ENCODE measurements at regions not wholly inside any gene's neighbourhood (a gene's known extent, or its start where the extent isn't known, plus 50 kb on each side); places are given as distances from the start of the nearest gene placed in this dataset.

DNA sequence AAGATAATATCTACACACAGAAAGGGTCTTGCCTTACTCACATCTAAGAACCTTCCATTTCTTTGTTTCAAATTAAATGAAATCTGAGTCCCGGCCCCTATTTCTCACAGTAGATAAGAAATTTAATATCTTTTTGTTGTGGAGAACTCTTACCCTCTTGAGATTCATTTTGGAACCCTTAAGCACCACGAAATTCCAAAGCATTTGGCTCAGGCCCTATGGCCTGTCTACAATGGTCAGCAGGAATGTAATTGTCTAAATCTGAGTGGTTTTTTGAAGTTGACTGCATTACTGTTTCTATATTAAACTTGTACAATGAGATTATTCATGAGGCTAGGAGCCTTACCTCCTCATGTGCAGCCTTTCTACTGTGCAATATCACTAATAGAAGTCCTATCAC lies 723.3 kb downstream of the TSN start:
- no peak for TF ChIP-seq POLR2AphosphoS5 (IDR thresholded peaks at IDR 0.05)
- TF ChIP-seq, protein P1, sequence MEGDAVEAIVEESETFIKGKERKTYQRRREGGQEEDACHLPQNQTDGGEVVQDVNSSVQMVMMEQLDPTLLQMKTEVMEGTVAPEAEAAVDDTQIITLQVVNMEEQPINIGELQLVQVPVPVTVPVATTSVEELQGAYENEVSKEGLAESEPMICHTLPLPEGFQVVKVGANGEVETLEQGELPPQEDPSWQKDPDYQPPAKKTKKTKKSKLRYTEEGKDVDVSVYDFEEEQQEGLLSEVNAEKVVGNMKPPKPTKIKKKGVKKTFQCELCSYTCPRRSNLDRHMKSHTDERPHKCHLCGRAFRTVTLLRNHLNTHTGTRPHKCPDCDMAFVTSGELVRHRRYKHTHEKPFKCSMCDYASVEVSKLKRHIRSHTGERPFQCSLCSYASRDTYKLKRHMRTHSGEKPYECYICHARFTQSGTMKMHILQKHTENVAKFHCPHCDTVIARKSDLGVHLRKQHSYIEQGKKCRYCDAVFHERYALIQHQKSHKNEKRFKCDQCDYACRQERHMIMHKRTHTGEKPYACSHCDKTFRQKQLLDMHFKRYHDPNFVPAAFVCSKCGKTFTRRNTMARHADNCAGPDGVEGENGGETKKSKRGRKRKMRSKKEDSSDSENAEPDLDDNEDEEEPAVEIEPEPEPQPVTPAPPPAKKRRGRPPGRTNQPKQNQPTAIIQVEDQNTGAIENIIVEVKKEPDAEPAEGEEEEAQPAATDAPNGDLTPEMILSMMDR (IDR thresholded peaks at IDR 0.05) = no peak
- TF ChIP-seq POLR2A (IDR thresholded peaks at IDR 0.05) = no peak

Data from gastroesophageal sphincter (tissue), 3 donors.